CD14-positive monocyte (primary cell): ENCODE measurements at regions not wholly inside any gene's neighbourhood (a gene's known extent, or its start where the extent isn't known, plus 50 kb on each side); places are given as distances from the start of the nearest gene placed in this dataset.

Experiments used
- DNase-seq, 3 donors: peaks; one replicate each; pipeline ENCODE4 v3.0.0-alpha.2; 2011 to 2022
- H2AFZ ChIP-seq: 2 replicates; pipeline ENCODE4 v1.6.0; 2012; ENCODE audit warnings: mild to moderate bottlenecking, low read depth, low read length, inconsistent platforms; ENCODE audit not compliant: insufficient read depth, poor library complexity, severe bottlenecking
- H3K27ac ChIP-seq, 2 donors: 1 replicate in 1 of 2; 2 replicates in 1 of 2; pipeline ENCODE4 v1.5.1; 2012 to 2013; ENCODE audit warnings: low read length in 2 of 2, control low read depth in 1 of 2, inconsistent platforms in 1 of 2, low read depth in 1 of 2, mild to moderate bottlenecking in 1 of 2
- H3K27me3 ChIP-seq, 2 donors: one replicate each; pipeline versions ENCODE4 v1.6.0 to v1.6.1; 2011 to 2013; ENCODE audit warnings: low read length in 2 of 2; ENCODE audit not compliant: control insufficient read depth in 2 of 2, insufficient read depth in 2 of 2
- H3K36me3 ChIP-seq, 2 donors: replicated peaks in 1 of 2; 1 replicate in 1 of 2; 2 replicates in 1 of 2; pipeline versions ENCODE4 v1.5.1 to v1.6.1; 2012 to 2013; ENCODE audit warnings: low read length in 2 of 2, control low read depth in 1 of 2, inconsistent platforms in 1 of 2, mild to moderate bottlenecking in 1 of 2; ENCODE audit not compliant: insufficient read depth in 2 of 2, control insufficient read depth in 1 of 2
- H3K4me1 ChIP-seq, 2 donors: 1 replicate in 1 of 2; 2 replicates in 1 of 2; pipeline versions ENCODE4 v1.5.1 to v1.6.1; 2012 to 2013; ENCODE audit warnings: low read length in 2 of 2, control low read depth in 1 of 2, inconsistent platforms in 1 of 2, mild to moderate bottlenecking in 1 of 2, moderate library complexity in 1 of 2; ENCODE audit not compliant: insufficient read depth in 2 of 2, control insufficient read depth in 1 of 2
- H3K4me2 ChIP-seq: replicated peaks from 2 replicates; pipeline ENCODE3; 2012; ENCODE audit warnings: low read length, moderate library complexity, mild to moderate bottlenecking; ENCODE audit not compliant: poor library complexity, severe bottlenecking; ENCODE audit errors: extremely low read depth
- H3K4me3 ChIP-seq, 3 experiments: fragments of 200-600 bp in 1 of 3; sonication (generic) in 1 of 3; replicated peaks in 1 of 3; 1 replicate in 2 of 3; 2 replicates in 1 of 3; pipeline ENCODE4 v1.5.1; 2011 to 2013; ENCODE audit warnings: low read length in 3 of 3, mild to moderate bottlenecking in 3 of 3, control low read depth in 2 of 3, low read depth in 2 of 3, inconsistent platforms in 1 of 3, moderate library complexity in 1 of 3
- H3K79me2 ChIP-seq: 2 replicates; pipeline ENCODE4 v1.6.0; 2012; ENCODE audit warnings: mild to moderate bottlenecking, control low read depth, inconsistent platforms, low read length, moderate library complexity; ENCODE audit not compliant: insufficient read depth
- H3K9ac ChIP-seq: 2 replicates; pipeline ENCODE4 v1.6.0; 2017; ENCODE audit warnings: low read length, mild to moderate bottlenecking; ENCODE audit not compliant: insufficient read depth, poor library complexity, severe bottlenecking
- H3K9me3 ChIP-seq, 2 donors: replicated peaks in 1 of 2; 1 replicate in 1 of 2; 2 replicates in 1 of 2; pipeline versions ENCODE4 v1.5.1 to v1.6.1; 2012 to 2013; ENCODE audit warnings: low read length in 2 of 2, control low read depth in 1 of 2; ENCODE audit not compliant: control insufficient read depth in 1 of 2, insufficient read depth in 1 of 2
- H4K20me1 ChIP-seq: 2 replicates; pipeline ENCODE4 v1.6.0; 2012; ENCODE audit warnings: mild to moderate bottlenecking, low read length, control low read depth, moderate library complexity; ENCODE audit not compliant: insufficient read depth
- H3K27ac Mint-ChIP-seq, 7 donors: one replicate each; pipeline ENCODE4 v1.8.0; 2020; ENCODE audit warnings: mild to moderate bottlenecking in 7 of 7, mixed read lengths in 7 of 7, moderate library complexity in 6 of 7, inconsistent platforms in 2 of 7
- H3K27me3 Mint-ChIP-seq, 3 donors: one replicate each; pipeline ENCODE4 v1.8.0; 2021 to 2022; ENCODE audit warnings: low read depth in 3 of 3, mild to moderate bottlenecking in 3 of 3, mixed read lengths in 3 of 3, moderate library complexity in 3 of 3, inconsistent platforms in 1 of 3
- H3K36me3 Mint-ChIP-seq, 2 donors: one replicate each; pipeline ENCODE4 v1.8.0; 2020; ENCODE audit warnings: mixed read lengths in 2 of 2, inconsistent platforms in 1 of 2, mild to moderate bottlenecking in 1 of 2
- H3K4me1 Mint-ChIP-seq: one replicate; pipeline ENCODE4 v1.8.0; 2020; ENCODE audit warnings: mild to moderate bottlenecking, mixed read lengths
- H3K4me3 Mint-ChIP-seq, 2 donors: one replicate each; pipeline ENCODE4 v1.8.0; 2020; ENCODE audit warnings: mild to moderate bottlenecking in 2 of 2, mixed read lengths in 2 of 2, moderate library complexity in 1 of 2
- H3K9me3 Mint-ChIP-seq, 7 donors: one replicate each; pipeline ENCODE4 v1.8.0; 2020 to 2022; ENCODE audit warnings: mixed read lengths in 7 of 7, mild to moderate bottlenecking in 6 of 7, moderate library complexity in 6 of 7, inconsistent platforms in 2 of 7
- WGBS: methylation state at CpG from one replicate; pipeline ENCODE4 v1.1.5; 2013; ENCODE audit warnings: missing lambda C conversion rate; ENCODE audit not compliant: insufficient coverage; 5-methylcytosine and 5-hydroxymethylcytosine counted together
- intact Hi-C, 2 donors: fragments of 100-400 bp; cut with micrococcal nuclease; formaldehyde crosslinking; loops; one replicate each; pipeline versions ENCODE4 v1.15.0 to v1.15.1; 2023
- TF ChIP-seq, protein P1 (sequence below): fragments of 200-600 bp; IDR thresholded peaks from one replicate; pipeline ENCODE4 v1.8.0; 2022; ENCODE audit warnings: antibody characterized with exemption, mild to moderate bottlenecking

DNA sequence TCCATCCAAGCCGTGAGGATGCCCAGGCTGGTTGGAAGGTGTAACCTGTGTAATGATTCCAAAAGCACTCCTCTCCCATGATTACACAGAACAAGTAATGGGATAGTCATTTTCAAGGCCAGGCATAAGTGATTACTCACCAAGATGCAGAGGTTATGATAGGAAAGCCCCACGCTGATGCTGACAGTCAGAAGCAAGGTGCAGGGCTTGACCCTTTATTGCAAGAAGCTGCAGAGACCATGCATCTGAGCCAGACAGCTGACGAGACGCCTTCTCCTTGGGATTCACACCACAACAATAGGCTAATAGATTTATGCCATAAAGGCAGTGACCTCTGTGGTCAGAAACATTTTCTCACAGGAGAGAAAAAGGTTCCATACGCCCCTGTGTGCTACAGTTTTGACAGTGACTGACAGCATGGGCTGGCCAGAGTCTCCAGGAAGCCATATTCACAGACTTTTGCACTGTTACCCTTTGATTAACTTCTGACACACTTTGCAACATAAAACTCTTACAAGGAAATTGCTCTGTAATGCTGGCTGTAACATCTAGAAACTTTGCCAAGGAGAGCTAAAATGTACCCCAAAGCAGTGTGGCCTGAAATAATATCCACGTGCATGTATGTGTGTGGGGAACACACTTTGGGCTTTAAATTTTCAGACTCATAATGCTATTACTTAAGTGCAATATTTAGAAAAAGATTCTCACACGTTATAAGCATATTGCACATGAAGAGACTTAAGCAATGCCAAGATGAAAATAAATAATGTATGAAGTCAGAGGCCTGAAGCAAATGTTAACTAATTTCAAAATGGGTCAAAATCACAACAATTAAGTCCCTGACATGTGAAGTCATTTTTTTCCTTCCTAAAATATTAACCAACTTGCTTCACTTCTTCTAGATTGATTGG, 1079.0 kb upstream of the TENM4 start:
- no peak overlapping the region for H3K9ac ChIP-seq
- intact Hi-C loops, result no loop called here
- peaks cover 0 to 7% of the 10 kb centered on the region in 2 donors for H3K9me3 ChIP-seq
- WGBS, result 77% methylated on average over 4 of the region's 7 CpGs
- Mint-ChIP-seq H3K27ac (no peak overlapping the region), H3K36me3 (no peaks in the 10 kb centered on the region), H3K9me3 (peaks cover 0 to 5% (median 0%) of the 10 kb centered on the region in 7 donors), H3K4me3 (no peak overlapping the region), H3K27me3 (no peaks in the 10 kb centered on the region), H3K4me1 (no peaks in the 10 kb centered on the region)
- no peaks in the 10 kb centered on the region for H3K27me3 ChIP-seq
- DNase-seq, result no peak
- no peak overlapping the region for H3K4me3 ChIP-seq
- H2AFZ ChIP-seq, result no peak overlapping the region
- no peaks in the 10 kb centered on the region for H3K36me3 ChIP-seq
- H4K20me1 ChIP-seq, result no peaks in the 10 kb centered on the region
- no peak overlapping the region for H3K27ac ChIP-seq
- H3K4me2 ChIP-seq, result no peak overlapping the region
- TF ChIP-seq, protein P1, sequence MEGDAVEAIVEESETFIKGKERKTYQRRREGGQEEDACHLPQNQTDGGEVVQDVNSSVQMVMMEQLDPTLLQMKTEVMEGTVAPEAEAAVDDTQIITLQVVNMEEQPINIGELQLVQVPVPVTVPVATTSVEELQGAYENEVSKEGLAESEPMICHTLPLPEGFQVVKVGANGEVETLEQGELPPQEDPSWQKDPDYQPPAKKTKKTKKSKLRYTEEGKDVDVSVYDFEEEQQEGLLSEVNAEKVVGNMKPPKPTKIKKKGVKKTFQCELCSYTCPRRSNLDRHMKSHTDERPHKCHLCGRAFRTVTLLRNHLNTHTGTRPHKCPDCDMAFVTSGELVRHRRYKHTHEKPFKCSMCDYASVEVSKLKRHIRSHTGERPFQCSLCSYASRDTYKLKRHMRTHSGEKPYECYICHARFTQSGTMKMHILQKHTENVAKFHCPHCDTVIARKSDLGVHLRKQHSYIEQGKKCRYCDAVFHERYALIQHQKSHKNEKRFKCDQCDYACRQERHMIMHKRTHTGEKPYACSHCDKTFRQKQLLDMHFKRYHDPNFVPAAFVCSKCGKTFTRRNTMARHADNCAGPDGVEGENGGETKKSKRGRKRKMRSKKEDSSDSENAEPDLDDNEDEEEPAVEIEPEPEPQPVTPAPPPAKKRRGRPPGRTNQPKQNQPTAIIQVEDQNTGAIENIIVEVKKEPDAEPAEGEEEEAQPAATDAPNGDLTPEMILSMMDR, result no peak
- no peaks in the 10 kb centered on the region for H3K79me2 ChIP-seq
- H3K4me1 ChIP-seq, result no peaks in the 10 kb centered on the region

DNA sequence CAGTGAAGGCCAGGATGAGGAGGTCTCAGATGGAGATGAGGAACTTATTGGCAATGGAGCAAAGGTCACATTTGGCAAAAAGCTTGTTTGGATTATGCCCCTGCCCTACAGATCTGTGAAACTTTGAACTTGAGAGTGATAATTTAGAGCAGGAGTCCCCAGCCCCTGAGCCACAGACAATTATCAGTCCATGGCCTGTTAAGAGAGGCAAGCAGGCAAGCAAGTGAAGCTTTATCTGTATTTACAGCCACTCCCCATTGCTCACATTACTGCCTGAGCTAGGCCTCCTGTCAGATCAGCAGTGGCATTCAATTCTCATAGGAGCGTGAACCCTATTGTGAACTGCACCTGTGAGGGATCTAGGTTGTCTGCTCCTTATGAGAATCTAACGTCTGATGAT, 1076.9 kb upstream of the TENM4 start:
- WGBS, result 80% methylated on average over 1 of the region's 2 CpGs
- no peaks in the 10 kb centered on the region for H3K4me1 Mint-ChIP-seq
- H3K27ac Mint-ChIP-seq, result no peak overlapping the region
- DNase-seq, result no peak
- TF ChIP-seq, protein P1, result no peak
- H4K20me1 ChIP-seq, result no peaks in the 10 kb centered on the region
- H3K4me2 ChIP-seq, result no peak overlapping the region
- H3K36me3 ChIP-seq, result no peaks in the 10 kb centered on the region
- peaks cover 0 to 7% of the 10 kb centered on the region in 2 donors for H3K9me3 ChIP-seq
- peaks cover 0 to 8% (median 3%) of the 10 kb centered on the region in 7 donors for H3K9me3 Mint-ChIP-seq
- H3K27ac ChIP-seq, result no peak overlapping the region
- H3K9ac ChIP-seq, result no peak overlapping the region
- no peaks in the 10 kb centered on the region for H3K79me2 ChIP-seq
- intact Hi-C loops, result no loop called here
- H3K27me3 Mint-ChIP-seq, result no peaks in the 10 kb centered on the region
- H3K4me1 ChIP-seq, result no peaks in the 10 kb centered on the region
- H3K4me3 ChIP-seq, result no peak overlapping the region
- no peaks in the 10 kb centered on the region for H3K36me3 Mint-ChIP-seq
- H3K4me3 Mint-ChIP-seq, result no peak overlapping the region
- no peaks in the 10 kb centered on the region for H3K27me3 ChIP-seq
- H2AFZ ChIP-seq, result no peak overlapping the region
